GM19463 (cell line): ENCODE measurements at regions not wholly inside any gene's neighbourhood (a gene's known extent, or its start where the extent isn't known, plus 50 kb on each side); places are given as distances from the start of the nearest gene placed in this dataset.
"Not testable (repeated sequence)": the region's sequence is repeated elsewhere in the genome, so short reads cannot be mapped to it uniquely, and the experiment has no call there.

Source experiments
- ATAC-seq: cut with Tn5 transposase; IDR thresholded peaks from one replicate; pipeline ENCODE4 v1.9.1; 2021; ENCODE audit warnings: mild to moderate bottlenecking, moderate library complexity; ENCODE audit not compliant: unreplicated experiment

DNA sequence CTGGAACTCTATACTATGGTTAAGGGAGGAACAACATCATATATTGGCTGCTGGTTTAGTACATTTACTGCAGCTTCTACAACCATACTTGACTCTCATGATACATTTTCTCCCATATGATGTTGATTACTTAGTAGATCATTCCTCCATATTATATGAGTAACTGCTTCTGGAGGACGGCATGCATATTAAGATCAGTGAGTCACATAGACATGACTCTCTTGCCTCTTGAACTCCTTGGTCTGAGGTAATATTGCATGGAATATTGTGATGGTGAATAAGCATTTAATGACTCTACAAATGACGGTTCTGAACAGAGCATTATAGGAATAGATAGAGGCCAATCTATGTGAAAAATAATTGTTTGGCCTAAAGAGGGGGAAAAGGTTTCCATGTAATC lies 418.8 kb upstream of the SPHKAP start:
- ATAC-seq, result no peak

- no peak for ATAC-seq
These were observed 418.3 kb upstream of the SPHKAP start for GRCh38 chr2:228599781-228600180.

- no peak for ATAC-seq
These were observed 417.8 kb upstream of the SPHKAP start for GRCh38 chr2:228599297-228599696.

GRCh38 chr2:228597032-228597431 lies 415.5 kb upstream of the SPHKAP start:
- no peak for ATAC-seq

DNA sequence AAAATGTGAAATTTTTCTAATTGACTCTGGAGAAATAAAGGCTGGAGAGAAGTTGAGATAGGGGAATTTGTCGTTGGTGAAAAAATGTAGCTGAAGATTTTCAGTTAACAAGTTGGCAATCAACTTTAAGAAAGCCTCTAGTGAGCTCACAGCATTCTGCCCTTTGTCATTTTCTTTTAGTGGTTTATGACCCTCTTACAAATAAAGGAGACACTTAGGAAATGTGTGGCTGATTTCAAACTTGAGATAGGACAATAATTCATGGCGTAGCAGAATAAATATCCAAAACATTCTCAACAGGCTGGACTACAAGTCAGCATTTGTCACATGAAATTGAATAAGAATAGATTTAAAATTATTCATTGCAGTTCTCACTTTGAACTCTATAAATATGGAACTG lies 412.5 kb upstream of the SPHKAP start:
- ATAC-seq, result no peak

- ATAC-seq, result no peak
These were observed 411.4 kb upstream of the SPHKAP start for GRCh38 chr2:228592925-228593324.

DNA sequence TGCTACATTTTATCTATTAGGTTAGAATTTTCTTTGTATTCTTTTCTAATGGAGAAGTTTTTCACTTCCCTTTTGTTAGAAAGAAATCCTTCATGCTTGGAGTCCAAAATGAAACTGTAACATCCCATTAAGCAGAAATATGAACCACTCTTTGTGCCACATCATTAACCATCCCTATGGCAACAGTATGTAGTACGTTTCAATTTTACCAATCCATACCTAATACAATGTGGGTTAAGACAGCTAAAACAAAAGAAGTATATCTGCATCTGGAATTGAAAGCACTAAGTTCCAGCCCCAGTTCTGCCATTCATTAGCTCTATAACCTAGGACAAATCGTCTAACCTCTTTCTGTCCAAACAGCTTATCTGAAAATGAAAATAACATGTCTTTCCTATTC lies 409.2 kb upstream of the SPHKAP start:
- ATAC-seq, result peak; percentile 94

- ATAC-seq, result no peak
These were observed 407.6 kb upstream of the SPHKAP start for GRCh38 chr2:228589115-228589514.

DNA sequence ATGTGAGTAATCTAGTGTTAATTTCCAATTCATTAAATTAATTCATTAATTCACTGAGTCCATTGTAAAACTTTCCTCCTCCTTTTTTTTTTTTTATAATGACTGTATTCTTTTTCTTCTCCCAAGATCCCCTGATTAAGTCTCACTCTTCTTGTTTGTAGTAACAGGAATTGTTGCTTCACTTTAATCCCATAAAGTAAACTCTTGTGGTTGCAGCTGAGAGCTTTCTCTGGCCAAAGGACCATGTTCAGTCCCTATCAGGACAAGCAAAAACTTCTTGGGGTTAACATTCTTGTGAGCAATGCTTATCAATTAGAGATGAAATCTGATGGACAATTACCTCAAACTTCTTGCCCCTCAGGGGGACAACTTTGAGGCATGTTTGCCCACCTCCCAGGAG lies 400.2 kb upstream of the SPHKAP start:
- ATAC-seq, result no peak

GRCh38 chr2:228575897-228576296 lies 394.4 kb upstream of the SPHKAP start:
- ATAC-seq, result no peak

GRCh38 chr2:228568275-228568674 lies 386.8 kb upstream of the SPHKAP start:
- not testable (repeated sequence) for ATAC-seq

GRCh38 chr2:228561816-228562215 lies 380.3 kb upstream of the SPHKAP start:
- ATAC-seq, result no peak

- ATAC-seq, result no peak
These were observed 378.4 kb upstream of the SPHKAP start for GRCh38 chr2:228559774-228560415.

DNA sequence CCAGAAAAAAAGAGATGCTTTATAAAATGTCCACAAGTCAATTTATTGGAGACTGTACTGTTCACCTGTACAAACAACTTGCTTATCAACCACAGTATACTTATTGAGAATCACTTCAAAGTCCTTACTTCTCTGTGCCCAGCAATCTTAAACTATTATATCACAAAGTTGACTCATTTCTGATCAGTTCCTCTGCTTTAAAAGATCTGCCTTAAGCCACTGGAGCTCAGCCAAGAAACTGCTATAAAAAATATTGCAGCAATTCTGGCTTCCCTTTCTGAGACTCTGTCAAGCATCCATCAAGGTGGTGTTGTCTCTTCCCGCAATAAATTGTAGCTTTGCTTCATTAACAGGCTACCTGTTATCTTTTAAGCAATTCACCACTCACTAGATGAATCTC lies 375.2 kb upstream of the SPHKAP start:
- ATAC-seq, result no peak

DNA sequence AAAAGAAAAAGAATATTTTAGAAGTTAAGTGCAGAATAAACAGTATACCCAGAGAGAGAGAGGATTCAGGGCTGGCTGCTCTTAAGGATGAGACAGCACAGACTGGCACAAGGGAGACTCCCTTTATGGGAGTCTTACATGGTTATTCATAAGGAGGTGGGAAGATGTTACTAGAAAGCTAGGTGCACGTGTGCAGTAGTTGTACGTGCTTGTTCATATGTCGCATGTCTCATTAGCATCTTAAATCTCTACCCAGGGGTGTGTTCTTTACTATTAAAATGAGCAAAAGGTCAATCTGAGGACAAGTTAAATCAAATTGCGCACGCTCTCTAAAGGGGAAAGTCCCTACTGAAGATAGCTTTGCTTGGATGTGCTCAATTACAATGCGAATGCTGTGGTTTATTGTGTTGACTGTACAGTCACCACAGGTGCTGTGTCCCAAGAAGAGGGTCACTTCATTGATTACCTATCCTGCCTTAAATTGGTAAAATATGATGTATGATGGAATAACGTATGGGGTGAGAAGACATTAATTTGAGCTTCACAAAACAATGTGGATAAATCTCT lies 368.0 kb upstream of the SPHKAP start:
- ATAC-seq, result no peak

- ATAC-seq, result no peak
These were observed 366.7 kb upstream of the SPHKAP start for GRCh38 chr2:228548230-228548629.

DNA sequence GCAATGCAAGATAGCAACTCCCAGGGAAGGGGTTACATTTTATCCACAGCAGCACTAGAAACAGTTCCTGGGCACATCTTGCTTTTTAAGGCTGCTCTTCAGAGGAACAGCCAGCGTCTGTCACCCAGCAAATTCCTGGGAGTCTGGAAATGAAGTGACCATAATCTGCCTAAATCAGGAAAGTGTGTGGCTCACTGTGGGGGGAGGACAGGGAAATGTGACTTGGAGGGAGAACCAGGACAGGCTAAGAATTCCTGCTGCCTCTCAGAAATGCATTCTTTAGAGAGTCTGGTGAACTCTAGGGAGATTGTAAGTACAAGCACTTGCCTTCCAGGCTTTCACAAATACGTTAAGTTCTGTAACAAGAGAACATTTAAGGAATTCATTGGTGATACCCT lies 364.3 kb upstream of the SPHKAP start:
- no peak for ATAC-seq

GRCh38 chr2:228545041-228545747 lies 363.7 kb upstream of the SPHKAP start:
- no peak for ATAC-seq

DNA sequence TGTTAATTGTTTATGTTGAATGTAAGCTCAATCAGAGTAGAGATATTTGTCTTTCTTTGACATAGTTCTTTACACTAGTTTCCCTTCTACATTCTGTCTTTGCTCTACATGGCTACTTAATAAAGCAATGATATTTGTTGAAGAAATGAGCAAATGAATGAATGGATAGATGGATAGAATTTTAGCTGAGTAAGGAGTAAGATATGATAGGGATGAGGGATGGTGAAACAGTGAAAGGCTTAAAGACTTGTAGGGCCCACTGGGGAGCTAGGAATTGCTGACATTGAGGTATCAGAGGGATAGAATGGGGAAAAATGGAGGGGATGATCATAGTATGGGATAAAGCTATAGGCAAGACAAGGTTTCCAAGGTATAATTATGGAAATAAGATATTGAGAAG lies 361.6 kb upstream of the SPHKAP start:
- ATAC-seq, result no peak

GRCh38 chr2:228542277-228542676 lies 360.8 kb upstream of the SPHKAP start:
- ATAC-seq, result no peak

- no peak for ATAC-seq
These were observed 360.3 kb upstream of the SPHKAP start for GRCh38 chr2:228541789-228542188.

DNA sequence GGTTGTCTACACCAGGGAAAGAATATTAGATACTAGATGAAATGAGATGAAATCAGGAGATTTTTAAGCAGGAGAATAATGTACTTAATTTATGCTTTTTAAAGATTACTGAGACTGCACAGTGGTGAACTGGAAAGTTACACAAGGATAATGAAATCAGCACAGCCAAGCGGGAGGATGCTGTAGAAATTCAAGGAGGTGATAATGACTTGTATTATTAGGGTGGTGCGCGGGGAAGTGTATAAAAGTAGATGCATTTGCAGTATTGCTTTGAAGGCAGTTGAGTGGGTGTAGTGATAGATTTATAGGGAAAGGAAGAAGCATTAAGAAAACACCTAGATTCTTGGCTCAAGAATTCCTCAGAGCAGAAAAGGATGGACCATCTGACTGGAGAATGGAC lies 359.5 kb upstream of the SPHKAP start:
- no peak for ATAC-seq
